Osteoblast (primary cell): ENCODE measurements at regions not wholly inside any gene's neighbourhood (a gene's known extent, or its start where the extent isn't known, plus 50 kb on each side); places are given as distances from the start of the nearest gene placed in this dataset.

Experiments
- DNase-seq: peaks from one replicate; pipeline ENCODE4 v3.0.0; 2011; ENCODE audit warnings: low spot score, mixed read lengths; ENCODE audit not compliant: insufficient read length; ENCODE audit errors: missing footprints
- H2AFZ ChIP-seq: 2 replicates; pipeline ENCODE4 v1.6.0; 2011; ENCODE audit warnings: mild to moderate bottlenecking, low read length
- H3K27ac ChIP-seq: 2 replicates; pipeline ENCODE4 v1.5.1; 2011; ENCODE audit warnings: mild to moderate bottlenecking, low read depth, low read length, moderate library complexity
- H3K27me3 ChIP-seq: 2 replicates; pipeline ENCODE4 v1.6.0; 2012; ENCODE audit warnings: mild to moderate bottlenecking, control low read depth, inconsistent platforms, low read length, moderate library complexity; ENCODE audit not compliant: insufficient read depth
- H3K36me3 ChIP-seq: 2 replicates; pipeline ENCODE4 v1.5.1; 2011; ENCODE audit warnings: mild to moderate bottlenecking, low read length, control low read depth, moderate library complexity; ENCODE audit not compliant: insufficient read depth
- H3K4me1 ChIP-seq: 2 replicates; pipeline ENCODE4 v1.5.1; 2011; ENCODE audit warnings: mild to moderate bottlenecking, low read length, control low read depth, moderate library complexity; ENCODE audit not compliant: insufficient read depth
- H3K4me2 ChIP-seq: 2 replicates; pipeline ENCODE4 v1.6.0; 2011; ENCODE audit warnings: mild to moderate bottlenecking, low read length; ENCODE audit not compliant: insufficient read depth
- H3K4me3 ChIP-seq: fragments of 200-600 bp; sonication (generic); 3 replicates; pipeline ENCODE4 v1.5.1; 2012; ENCODE audit warnings: mild to moderate bottlenecking, low read length, inconsistent platforms; ENCODE audit not compliant: insufficient read depth
- H3K79me2 ChIP-seq: 2 replicates; pipeline ENCODE4 v1.6.0; 2012; ENCODE audit warnings: mild to moderate bottlenecking, low read length, control low read depth, inconsistent platforms; ENCODE audit not compliant: insufficient read depth
- H3K9me3 ChIP-seq: 2 replicates; pipeline ENCODE4 v1.5.1; 2011; ENCODE audit warnings: low read depth, low read length, control low read depth
- H4K20me1 ChIP-seq: 2 replicates; pipeline ENCODE4 v1.6.0; 2012; ENCODE audit warnings: mild to moderate bottlenecking, low read length, control low read depth; ENCODE audit not compliant: insufficient read depth
- TF ChIP-seq, protein P1 (sequence below): IDR thresholded peaks from 2 replicates; pipeline ENCODE4 v1.5.1; 2011; ENCODE audit warnings: mild to moderate bottlenecking, low read depth, low read length, moderate library complexity; ENCODE audit errors: extremely low read depth

DNA sequence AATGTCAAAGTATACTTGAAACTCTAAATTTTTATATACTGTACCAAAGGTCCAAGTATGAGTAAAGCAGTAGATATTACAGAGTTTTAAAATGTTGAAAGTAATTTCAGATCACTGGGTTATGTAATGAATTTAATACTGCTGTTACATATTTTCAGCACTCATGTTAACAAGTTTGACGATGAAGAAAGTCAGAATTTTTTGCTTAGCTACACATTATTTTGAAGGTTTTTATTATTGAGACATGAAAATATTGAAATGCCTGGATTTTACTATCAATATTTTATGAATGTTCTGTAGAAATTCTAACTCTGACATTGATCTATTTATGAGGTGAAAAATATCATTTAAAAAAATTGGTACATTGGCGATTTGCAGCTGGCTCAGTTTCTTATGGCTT is 1030.3 kb downstream of the FSCB start:
- Histone ChIP-seq H3K27ac (no peak overlapping the region), H3K27me3 (no peaks in the 10 kb centered on the region), H3K4me1 (no peaks in the 10 kb centered on the region), H3K4me2 (no peak overlapping the region), H3K9me3 (peaks cover 5% of the 10 kb centered on the region), H3K4me3 (no peak overlapping the region), H3K36me3 (no peaks in the 10 kb centered on the region), H2AFZ (no peak overlapping the region), H4K20me1 (no peaks in the 10 kb centered on the region), H3K79me2 (no peaks in the 10 kb centered on the region)
- no peak for DNase-seq
- TF ChIP-seq, protein P1, sequence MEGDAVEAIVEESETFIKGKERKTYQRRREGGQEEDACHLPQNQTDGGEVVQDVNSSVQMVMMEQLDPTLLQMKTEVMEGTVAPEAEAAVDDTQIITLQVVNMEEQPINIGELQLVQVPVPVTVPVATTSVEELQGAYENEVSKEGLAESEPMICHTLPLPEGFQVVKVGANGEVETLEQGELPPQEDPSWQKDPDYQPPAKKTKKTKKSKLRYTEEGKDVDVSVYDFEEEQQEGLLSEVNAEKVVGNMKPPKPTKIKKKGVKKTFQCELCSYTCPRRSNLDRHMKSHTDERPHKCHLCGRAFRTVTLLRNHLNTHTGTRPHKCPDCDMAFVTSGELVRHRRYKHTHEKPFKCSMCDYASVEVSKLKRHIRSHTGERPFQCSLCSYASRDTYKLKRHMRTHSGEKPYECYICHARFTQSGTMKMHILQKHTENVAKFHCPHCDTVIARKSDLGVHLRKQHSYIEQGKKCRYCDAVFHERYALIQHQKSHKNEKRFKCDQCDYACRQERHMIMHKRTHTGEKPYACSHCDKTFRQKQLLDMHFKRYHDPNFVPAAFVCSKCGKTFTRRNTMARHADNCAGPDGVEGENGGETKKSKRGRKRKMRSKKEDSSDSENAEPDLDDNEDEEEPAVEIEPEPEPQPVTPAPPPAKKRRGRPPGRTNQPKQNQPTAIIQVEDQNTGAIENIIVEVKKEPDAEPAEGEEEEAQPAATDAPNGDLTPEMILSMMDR = no peak

DNA sequence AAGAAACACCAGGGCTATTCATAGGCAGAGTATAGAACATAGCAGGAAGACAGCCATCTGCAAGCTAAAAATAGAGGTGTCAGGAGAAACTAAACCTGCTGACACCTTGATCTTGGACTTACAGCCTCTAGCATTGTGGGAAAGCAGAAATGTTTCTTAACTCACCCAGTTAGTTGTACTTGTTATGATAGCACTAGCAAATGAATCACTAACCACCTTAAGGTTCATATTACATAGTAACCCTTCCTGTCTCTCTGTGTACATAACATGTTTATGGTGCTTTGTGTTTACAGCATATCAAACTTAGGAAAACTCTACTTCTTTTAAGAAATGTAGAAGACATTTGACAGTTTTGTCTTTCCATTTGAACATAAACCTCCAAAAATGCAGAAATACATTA is 1031.3 kb downstream of the FSCB start:
- no peak overlapping the region for H2AFZ ChIP-seq
- no peaks in the 10 kb centered on the region for H3K27me3 ChIP-seq
- no peak for DNase-seq
- H3K27ac ChIP-seq = no peak overlapping the region
- peaks cover 5% of the 10 kb centered on the region for H3K9me3 ChIP-seq
- H3K4me3 ChIP-seq = no peak overlapping the region
- TF ChIP-seq, protein P1 = no peak
- H3K36me3 ChIP-seq = no peaks in the 10 kb centered on the region
- H3K4me1 ChIP-seq = no peaks in the 10 kb centered on the region
- no peaks in the 10 kb centered on the region for H4K20me1 ChIP-seq
- no peak overlapping the region for H3K4me2 ChIP-seq
- H3K79me2 ChIP-seq = no peaks in the 10 kb centered on the region

DNA sequence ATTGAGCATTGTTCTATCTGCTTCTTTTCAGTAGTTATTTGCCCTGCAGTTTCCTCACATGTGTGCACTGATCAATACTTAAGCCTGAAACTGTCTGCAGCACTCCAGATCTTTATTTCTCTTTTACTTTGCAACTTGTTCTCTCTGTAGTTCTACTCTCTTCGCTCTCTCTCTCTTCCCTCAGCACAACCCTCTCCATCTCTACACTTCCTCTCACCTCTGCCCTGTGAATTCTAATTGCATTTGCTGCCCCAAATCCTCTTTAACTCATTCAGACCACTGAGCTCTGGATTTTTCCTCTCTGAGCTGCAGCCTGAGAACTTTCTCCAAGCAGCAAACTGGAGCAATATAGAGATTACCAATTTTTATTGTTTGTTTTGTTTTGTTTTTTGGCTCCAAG is 1035.5 kb downstream of the FSCB start:
- no peaks in the 10 kb centered on the region for H3K4me1 ChIP-seq
- TF ChIP-seq, protein P1 = no peak

DNA sequence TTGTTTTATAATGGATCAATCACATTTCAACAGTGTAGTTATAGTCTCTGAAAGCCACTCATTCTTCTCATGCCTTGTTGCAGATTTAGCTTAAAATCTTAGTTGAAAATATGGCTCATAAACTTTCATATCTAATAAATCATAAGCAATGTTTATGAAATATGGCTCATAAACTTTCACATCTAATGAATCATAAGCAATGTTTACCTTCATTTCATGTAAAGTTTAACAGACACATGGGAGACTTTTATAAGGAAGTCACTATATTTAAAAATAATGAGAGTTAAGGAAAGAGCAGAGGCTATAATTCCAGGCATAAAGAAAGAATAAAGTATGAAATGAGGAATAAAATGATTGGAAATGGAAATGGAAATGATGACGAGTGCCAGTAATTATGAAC is 1042.1 kb downstream of the FSCB start:
- TF ChIP-seq, protein P1 = no peak
- Histone ChIP-seq H3K27ac (no peak overlapping the region), H3K9me3 (no peaks in the 10 kb centered on the region)

More for the DNA sequence above, 1035.5 kb downstream of the FSCB start:
- Histone ChIP-seq H3K36me3 (no peaks in the 10 kb centered on the region), H3K4me3 (no peak overlapping the region), H3K27ac (no peak overlapping the region), H3K4me2 (no peak overlapping the region), H3K79me2 (no peaks in the 10 kb centered on the region), H2AFZ (no peak overlapping the region), H3K9me3 (no peaks in the 10 kb centered on the region), H3K27me3 (no peaks in the 10 kb centered on the region), H4K20me1 (no peaks in the 10 kb centered on the region)
- no peak for DNase-seq

More for the DNA sequence above, 1042.1 kb downstream of the FSCB start:
- Histone ChIP-seq H2AFZ (no peak overlapping the region), H3K79me2 (no peaks in the 10 kb centered on the region), H3K36me3 (no peaks in the 10 kb centered on the region), H3K27me3 (no peaks in the 10 kb centered on the region), H3K4me3 (no peak overlapping the region), H3K4me1 (no peaks in the 10 kb centered on the region), H4K20me1 (no peaks in the 10 kb centered on the region), H3K4me2 (no peak overlapping the region)
- no peak for DNase-seq
